ENCODE measurements at regions not wholly inside any gene's neighbourhood (a gene's known extent, or its start where the extent isn't known, plus 50 kb on each side); places are given as distances from the start of the nearest gene placed in this dataset.

DNA sequence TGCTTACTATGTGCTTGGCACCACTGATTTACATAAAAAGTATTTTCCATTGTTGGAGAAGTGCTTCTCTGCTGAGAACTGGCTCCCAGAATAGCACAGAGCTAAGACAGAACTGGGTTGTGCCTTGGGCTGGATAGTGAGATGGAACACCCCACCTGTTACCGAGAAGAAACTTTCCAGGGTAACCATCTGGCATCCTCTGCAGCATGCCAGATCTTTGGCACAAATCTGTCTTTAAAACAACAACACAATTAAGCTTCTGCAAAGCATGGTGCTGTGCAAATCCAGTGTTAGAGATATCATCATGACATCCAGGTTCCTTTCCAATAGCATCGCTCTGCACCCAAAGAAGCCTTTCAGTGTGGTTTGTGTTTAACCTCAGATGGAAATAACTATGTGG lies 202.5 kb upstream of the RFC3 start:
- H3K4me3 ChIP-seq (ENCODE audit: low read depth, low read length): no peak overlapping the region
- DNase-seq (ENCODE audit: low read depth): no peak
- TF ChIP-seq, protein P1, sequence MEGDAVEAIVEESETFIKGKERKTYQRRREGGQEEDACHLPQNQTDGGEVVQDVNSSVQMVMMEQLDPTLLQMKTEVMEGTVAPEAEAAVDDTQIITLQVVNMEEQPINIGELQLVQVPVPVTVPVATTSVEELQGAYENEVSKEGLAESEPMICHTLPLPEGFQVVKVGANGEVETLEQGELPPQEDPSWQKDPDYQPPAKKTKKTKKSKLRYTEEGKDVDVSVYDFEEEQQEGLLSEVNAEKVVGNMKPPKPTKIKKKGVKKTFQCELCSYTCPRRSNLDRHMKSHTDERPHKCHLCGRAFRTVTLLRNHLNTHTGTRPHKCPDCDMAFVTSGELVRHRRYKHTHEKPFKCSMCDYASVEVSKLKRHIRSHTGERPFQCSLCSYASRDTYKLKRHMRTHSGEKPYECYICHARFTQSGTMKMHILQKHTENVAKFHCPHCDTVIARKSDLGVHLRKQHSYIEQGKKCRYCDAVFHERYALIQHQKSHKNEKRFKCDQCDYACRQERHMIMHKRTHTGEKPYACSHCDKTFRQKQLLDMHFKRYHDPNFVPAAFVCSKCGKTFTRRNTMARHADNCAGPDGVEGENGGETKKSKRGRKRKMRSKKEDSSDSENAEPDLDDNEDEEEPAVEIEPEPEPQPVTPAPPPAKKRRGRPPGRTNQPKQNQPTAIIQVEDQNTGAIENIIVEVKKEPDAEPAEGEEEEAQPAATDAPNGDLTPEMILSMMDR (IDR thresholded peaks at IDR 0.05; ENCODE audit: insufficient read depth, low read length): no peak

DNA sequence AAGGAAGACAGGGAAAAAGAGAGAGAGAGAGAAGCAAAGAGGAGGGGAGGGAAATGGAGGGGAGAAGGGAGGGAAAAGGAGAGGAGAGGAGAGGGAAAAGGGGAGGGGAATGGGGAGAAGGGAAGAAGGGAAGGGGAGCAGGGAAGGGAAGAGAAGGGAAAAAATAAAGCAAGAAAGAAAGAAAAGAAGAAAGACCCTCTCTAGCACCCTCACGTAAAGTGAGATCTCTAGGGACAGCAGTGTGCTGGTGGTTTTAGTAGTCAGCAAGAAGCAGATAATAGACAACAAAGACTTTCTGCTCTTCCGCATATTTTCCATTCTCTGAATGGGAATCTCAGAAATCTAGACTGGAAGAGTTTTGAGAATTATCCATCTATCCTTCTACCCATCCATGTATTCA lies 201.8 kb upstream of the RFC3 start:
- H3K4me3 ChIP-seq (ENCODE audit: low read depth, low read length): no peak overlapping the region
- no peak for DNase-seq (ENCODE audit: low read depth)
- TF ChIP-seq, protein P1 (IDR thresholded peaks at IDR 0.05; ENCODE audit: insufficient read depth, low read length): no peak

DNA sequence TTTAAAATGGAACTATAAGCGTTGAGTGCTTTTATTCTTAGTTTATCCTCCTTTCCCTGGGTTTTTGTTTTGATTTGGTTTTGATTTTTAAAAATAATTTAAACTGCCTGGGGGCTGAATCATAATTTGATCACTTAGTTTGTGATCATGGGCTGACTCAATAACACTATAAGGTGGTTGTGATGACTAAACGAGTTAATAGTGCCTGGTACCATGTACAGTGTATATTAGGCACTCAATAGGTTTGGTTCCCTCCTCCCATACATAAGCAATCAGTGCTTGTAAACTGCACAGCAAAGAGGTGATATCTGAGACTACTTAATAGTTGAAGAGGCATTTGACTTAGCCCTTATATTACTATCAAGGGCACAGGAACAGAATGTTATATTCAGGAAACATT lies 200.9 kb upstream of the RFC3 start:
- H3K4me3 ChIP-seq (ENCODE audit: low read depth, low read length): no peak overlapping the region
- TF ChIP-seq, protein P1 (IDR thresholded peaks at IDR 0.05; ENCODE audit: insufficient read depth, low read length): no peak
- no peak for DNase-seq (ENCODE audit: low read depth)

DNA sequence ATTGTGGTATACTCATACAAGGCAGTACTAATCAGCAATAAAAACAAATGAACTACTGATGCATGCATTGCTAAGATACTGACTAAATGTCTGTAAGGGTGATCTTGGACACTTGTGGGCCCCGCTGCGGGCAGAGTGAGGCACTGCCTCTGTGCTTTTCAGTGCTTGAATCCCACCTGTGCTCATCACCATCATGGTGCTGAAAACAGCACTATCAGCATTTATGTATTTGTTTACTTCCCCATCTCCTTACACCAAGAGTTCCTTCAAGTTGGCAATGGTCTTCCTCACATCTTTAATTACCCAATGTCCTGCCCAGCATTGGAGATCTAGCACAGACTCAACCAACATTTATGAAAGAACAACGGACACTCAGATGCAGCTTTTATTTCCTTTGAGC lies 193.7 kb upstream of the RFC3 start:
- no peak overlapping the region for H3K4me3 ChIP-seq (ENCODE audit: low read depth, low read length)
- DNase-seq (ENCODE audit: low read depth): no peak
- TF ChIP-seq, protein P1 (IDR thresholded peaks at IDR 0.05; ENCODE audit: insufficient read depth, low read length): no peak

DNA sequence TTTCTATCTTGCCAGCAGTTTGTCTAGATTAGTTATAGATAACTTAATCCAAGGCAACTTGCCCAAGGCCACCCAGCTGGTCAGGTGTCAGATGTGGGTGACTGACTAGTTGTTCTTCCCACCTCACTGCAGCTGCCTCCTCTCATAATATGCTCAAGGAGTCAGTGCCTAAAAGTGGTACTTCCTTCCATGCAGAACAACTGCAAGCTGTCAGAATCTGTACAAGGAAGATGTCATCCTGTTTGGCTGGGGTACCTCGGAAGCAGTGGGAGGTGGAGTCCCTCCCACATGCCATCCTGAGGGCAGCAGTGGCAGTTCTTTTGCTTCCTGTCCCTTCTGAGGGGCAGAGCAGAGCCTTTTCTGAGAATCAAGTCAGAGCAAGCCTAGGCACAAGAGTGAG lies 193.2 kb upstream of the RFC3 start:
- no peak for DNase-seq (ENCODE audit: low read depth)
- TF ChIP-seq, protein P1 (IDR thresholded peaks at IDR 0.05; ENCODE audit: insufficient read depth, low read length): no peak
- H3K4me3 ChIP-seq (ENCODE audit: low read depth, low read length): no peak overlapping the region

DNA sequence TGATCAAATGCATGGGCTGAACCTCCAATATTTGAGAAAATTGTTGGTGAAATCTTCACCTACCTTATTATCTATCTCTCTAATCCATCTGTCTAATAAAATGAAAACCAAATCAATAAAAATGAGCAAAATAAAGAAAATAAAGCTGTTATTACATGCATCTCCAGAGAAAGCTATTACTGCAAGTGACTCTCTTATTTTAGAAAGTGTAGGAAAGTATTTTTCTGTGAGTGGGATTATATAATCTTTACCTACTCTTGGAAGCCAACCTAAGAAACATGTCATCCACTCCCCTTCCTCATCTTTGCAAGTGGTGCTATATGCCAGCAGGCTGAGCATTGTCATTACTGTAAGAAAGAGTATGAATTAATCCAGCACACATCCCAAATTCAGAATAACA lies 191.5 kb upstream of the RFC3 start:
- TF ChIP-seq, protein P1 (IDR thresholded peaks at IDR 0.05; ENCODE audit: insufficient read depth, low read length): no peak
- no peak for DNase-seq (ENCODE audit: low read depth)
- no peak overlapping the region for H3K4me3 ChIP-seq (ENCODE audit: low read depth, low read length)

DNA sequence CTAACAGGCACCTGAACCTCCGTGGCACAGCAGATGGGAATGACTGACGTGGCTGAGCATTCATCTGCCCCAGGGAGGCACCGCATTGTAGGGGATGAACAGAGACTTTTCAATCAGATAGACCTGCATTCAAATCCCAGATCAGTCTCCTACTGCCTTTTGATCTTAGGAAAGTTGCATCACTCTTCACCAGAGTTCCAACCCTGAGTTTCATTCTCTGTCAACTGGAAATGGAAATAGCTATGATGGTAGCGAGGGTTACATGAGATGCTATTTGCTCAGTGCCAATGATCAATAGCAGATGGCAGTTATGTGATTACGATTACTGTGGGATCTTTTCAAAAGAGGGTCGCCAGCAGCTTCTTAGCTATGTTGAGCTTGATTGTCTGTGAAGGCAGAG lies 189.3 kb upstream of the RFC3 start:
- H3K4me3 ChIP-seq (ENCODE audit: low read depth, low read length): no peak overlapping the region
- TF ChIP-seq, protein P1 (IDR thresholded peaks at IDR 0.05; ENCODE audit: insufficient read depth, low read length): no peak
- DNase-seq (ENCODE audit: low read depth): no peak

Measured in fibroblast of the aortic adventitia (primary cell).